ENCODE measurements at regions not wholly inside any gene's neighbourhood (a gene's known extent, or its start where the extent isn't known, plus 50 kb on each side); places are given as distances from the start of the nearest gene placed in this dataset.

- no peak for DNase-seq
- H3K36me3 Mint-ChIP-seq (ENCODE audit: insufficient read depth in 1 of 3, low read depth in 3 of 3) = no peaks in the 10 kb centered on the region
- Histone ChIP-seq H3T11ph (ENCODE audit: low read length) (no peak overlapping the region), H2BK5ac (ENCODE audit: insufficient read length, low read length) (no peak overlapping the region), H2BK12ac (ENCODE audit: insufficient read length, low read depth, low read length) (no peak overlapping the region), H3K4me1 (ENCODE audit: insufficient read depth, low read length) (no peaks in the 10 kb centered on the region), H2AK5ac (ENCODE audit: insufficient read length, low read length) (no peak overlapping the region), H4K20me1 (ENCODE audit: control insufficient read depth, insufficient read depth, insufficient read length) (no peaks in the 10 kb centered on the region), H2BK15ac (ENCODE audit: low read depth, low read length) (no peak overlapping the region), H3K4me2 (ENCODE audit: insufficient read depth, insufficient read length, low read length) (no peak overlapping the region), H3K23ac (ENCODE audit: insufficient read length, low read depth, low read length) (no peak overlapping the region), H3K79me1 (ENCODE audit: insufficient read depth, low read depth, low read length, poor library complexity, severe bottlenecking) (no peaks in the 10 kb centered on the region), H3K27me3 (ENCODE audit: insufficient read depth, low read length) (no peaks in the 10 kb centered on the region), H3K23me2 (ENCODE audit: insufficient read length, low read depth, low read length, poor library complexity, severe bottlenecking) (no peaks in the 10 kb centered on the region), H2BK20ac (ENCODE audit: low read depth, low read length, poor library complexity, severe bottlenecking) (no peak overlapping the region), H4K91ac (ENCODE audit: insufficient read length, low read depth, low read length) (no peak overlapping the region), H4K8ac (replicated peaks; ENCODE audit: insufficient read length, low read depth, low read length) (no peak overlapping the region), H3K18ac (ENCODE audit: insufficient read length, low read depth, low read length) (no peak overlapping the region), H3K79me2 (ENCODE audit: insufficient read depth, low read length) (no peaks in the 10 kb centered on the region), H3K14ac (ENCODE audit: insufficient read depth, low read length) (no peak overlapping the region), H2AFZ (ENCODE audit: low read length) (no peak overlapping the region), H4K5ac (ENCODE audit: insufficient read length, low read depth, low read length) (no peak overlapping the region), H3K4ac (ENCODE audit: low read depth, low read length) (no peak overlapping the region), H3K9ac (ENCODE audit: extremely low read depth, insufficient read length, low read length) (no peak overlapping the region), H3K9me3 (ENCODE audit: control insufficient read depth, low read depth, low read length) (no peaks in the 10 kb centered on the region), H3K56ac (ENCODE audit: insufficient read length, low read depth, low read length) (no peak overlapping the region), H3K27ac (ENCODE audit: insufficient read length, low read depth, low read length) (no peak overlapping the region), H2BK120ac (ENCODE audit: low read depth, low read length, poor library complexity, severe bottlenecking) (no peak overlapping the region)
- peaks cover 0 to 5% of the 10 kb centered on the region in 2 experiments; a peak in 1 of 4 replicates for H3K4me1 Mint-ChIP-seq
- TF ChIP-seq CTCF (conservative IDR thresholded peaks at IDR 0.05) = no peak
- peaks cover 1% of the 10 kb centered on the region for H3K27me3 Mint-ChIP-seq (ENCODE audit: low read depth)
- no peaks in the 10 kb centered on the region; a peak in 1 of 5 replicates for H3K9me3 Mint-ChIP-seq
- H3K4me3 Mint-ChIP-seq = no peak overlapping the region
- no peak overlapping the region for H3K27ac Mint-ChIP-seq
- no CpG with 5 or more reads among the region's 5 CpGs for WGBS (ENCODE audit: extremely low coverage, insufficient read length, low lambda C conversion rate)
Measured at GRCh38 chr5:6078881-6079280, 299.5 kb downstream of the MED10 start.
